Uterus (tissue), 3 donors: ENCODE measurements at regions not wholly inside any gene's neighbourhood (a gene's known extent, or its start where the extent isn't known, plus 50 kb on each side); places are given as distances from the start of the nearest gene placed in this dataset.

Experiments
- DNase-seq, 2 donors: peaks; one replicate each; pipeline ENCODE4 v3.0.0-alpha.2; 2019 to 2020
- H3K27ac ChIP-seq, 2 donors: fragments of 200-600 bp; sonication (generic); 1 replicate in 1 of 2; 2 replicates in 1 of 2; pipeline ENCODE4 v1.5.1; 2016 to 2018
- H3K27me3 ChIP-seq, 2 donors: fragments of 200-600 bp; sonication (generic); one replicate each; pipeline ENCODE4 v1.5.1; 2018 to 2019; ENCODE audit warnings: control low read depth in 1 of 2
- H3K36me3 ChIP-seq, 2 donors: fragments of 200-600 bp; sonication (generic); one replicate each; pipeline ENCODE4 v1.5.1; 2019; ENCODE audit warnings: control low read depth in 1 of 2
- H3K4me1 ChIP-seq, 2 donors: fragments of 200-600 bp; sonication (generic); one replicate each; pipeline ENCODE4 v1.5.1; 2018 to 2019; ENCODE audit warnings: control low read depth in 1 of 2
- H3K4me3 ChIP-seq, 2 donors: fragments of 200-600 bp; sonication (generic); 1 replicate in 1 of 2; 2 replicates in 1 of 2; pipeline ENCODE4 v1.5.1; 2018 to 2019; ENCODE audit warnings: mild to moderate bottlenecking in 1 of 2
- H3K9me3 ChIP-seq, 2 donors: fragments of 200-600 bp; sonication (generic); one replicate each; pipeline ENCODE4 v1.5.1; 2019; ENCODE audit warnings: control low read depth in 1 of 2
- POLR2A ChIP-seq, 2 donors: fragments of 450-650 bp; IDR thresholded peaks; one replicate each; pipeline ENCODE4 v1.6.1; 2016; ENCODE audit warnings: antibody characterized with exemption in 2 of 2, mild to moderate bottlenecking in 1 of 2, moderate library complexity in 1 of 2
- intact Hi-C: fragments of 100-400 bp; cut with DNase I; formaldehyde crosslinking; loops from one replicate; pipeline ENCODE4 v1.15.1; 2023; ENCODE audit warnings: low total_unique reads
- TF ChIP-seq, protein P1 (sequence below), 4 experiments: fragments of 200-600 bp in 2 of 4; fragments of 450-650 bp in 2 of 4; sonication (generic) in 2 of 4; IDR thresholded peaks; one replicate each; pipeline ENCODE4 v1.5.1; 2016 to 2019; ENCODE audit warnings: antibody characterized with exemption in 4 of 4, mild to moderate bottlenecking in 2 of 4, moderate library complexity in 1 of 4
- donor health status: DM: yes; HTN: yes; CAD: no.

DNA sequence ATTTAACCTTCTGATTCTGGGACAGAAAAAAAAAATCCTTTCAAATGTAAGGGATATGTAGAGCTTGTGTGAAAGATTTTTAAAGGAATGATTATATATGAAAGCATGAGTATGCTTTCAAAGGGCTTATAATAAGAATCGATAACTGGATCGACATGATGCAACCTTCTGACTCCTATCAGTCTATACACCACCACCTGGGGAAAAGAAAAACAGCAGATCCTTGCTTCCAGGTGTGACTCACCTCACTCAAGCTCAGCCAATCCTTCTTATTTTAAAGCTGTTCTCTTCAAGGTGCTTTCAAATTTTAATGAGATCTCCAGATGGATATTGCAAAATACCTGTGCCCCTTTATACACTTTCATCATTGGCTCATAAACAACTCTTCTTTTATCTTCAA, 102.1 kb upstream of the EDNRA start:
- Histone ChIP-seq H3K4me3 (no peak overlapping the region), H3K9me3 (no peaks in the 10 kb centered on the region)

DNA sequence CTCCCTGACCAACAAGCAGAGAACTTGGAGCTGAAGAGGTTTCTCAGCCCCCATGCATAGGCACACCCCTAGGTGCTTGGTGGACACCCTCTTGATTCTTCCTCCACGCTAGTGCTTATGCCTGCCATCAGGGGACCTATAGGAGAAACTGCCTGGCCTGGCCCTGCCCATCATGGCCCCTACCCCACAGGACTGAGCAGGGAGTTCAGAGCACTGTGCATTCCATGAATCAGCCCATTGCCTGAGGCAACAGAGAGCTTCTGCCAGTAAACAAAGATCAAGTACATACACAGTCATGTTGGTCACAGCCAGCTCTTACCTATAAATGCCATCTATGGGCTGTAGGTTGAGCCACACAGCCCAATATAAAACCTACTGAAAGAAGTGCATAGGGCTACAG, 99.1 kb upstream of the EDNRA start:
- no peak for DNase-seq
- TF ChIP-seq, protein P1, sequence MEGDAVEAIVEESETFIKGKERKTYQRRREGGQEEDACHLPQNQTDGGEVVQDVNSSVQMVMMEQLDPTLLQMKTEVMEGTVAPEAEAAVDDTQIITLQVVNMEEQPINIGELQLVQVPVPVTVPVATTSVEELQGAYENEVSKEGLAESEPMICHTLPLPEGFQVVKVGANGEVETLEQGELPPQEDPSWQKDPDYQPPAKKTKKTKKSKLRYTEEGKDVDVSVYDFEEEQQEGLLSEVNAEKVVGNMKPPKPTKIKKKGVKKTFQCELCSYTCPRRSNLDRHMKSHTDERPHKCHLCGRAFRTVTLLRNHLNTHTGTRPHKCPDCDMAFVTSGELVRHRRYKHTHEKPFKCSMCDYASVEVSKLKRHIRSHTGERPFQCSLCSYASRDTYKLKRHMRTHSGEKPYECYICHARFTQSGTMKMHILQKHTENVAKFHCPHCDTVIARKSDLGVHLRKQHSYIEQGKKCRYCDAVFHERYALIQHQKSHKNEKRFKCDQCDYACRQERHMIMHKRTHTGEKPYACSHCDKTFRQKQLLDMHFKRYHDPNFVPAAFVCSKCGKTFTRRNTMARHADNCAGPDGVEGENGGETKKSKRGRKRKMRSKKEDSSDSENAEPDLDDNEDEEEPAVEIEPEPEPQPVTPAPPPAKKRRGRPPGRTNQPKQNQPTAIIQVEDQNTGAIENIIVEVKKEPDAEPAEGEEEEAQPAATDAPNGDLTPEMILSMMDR (IDR thresholded peaks at IDR 0.05), result no peak
- TF ChIP-seq POLR2A (IDR thresholded peaks at IDR 0.05), result no peak
- no peaks in the 10 kb centered on the region for H3K9me3 ChIP-seq
- H3K4me1 ChIP-seq, result no peaks in the 10 kb centered on the region
- intact Hi-C loops, result no loop called here
- H3K27me3 ChIP-seq, result no peaks in the 10 kb centered on the region
- H3K36me3 ChIP-seq, result peaks cover 0 to 4% of the 10 kb centered on the region in 2 donors
- H3K27ac ChIP-seq, result no peak overlapping the region
- no peak overlapping the region for H3K4me3 ChIP-seq

More for the DNA sequence above, 102.1 kb upstream of the EDNRA start:
- no peak for TF ChIP-seq POLR2A (IDR thresholded peaks at IDR 0.05)
- TF ChIP-seq, protein P1 (IDR thresholded peaks at IDR 0.05), result no peak
- DNase-seq, result no peak
- Histone ChIP-seq H3K27ac (no peak overlapping the region), H3K36me3 (peaks cover 0 to 4% of the 10 kb centered on the region in 2 donors), H3K27me3 (no peaks in the 10 kb centered on the region), H3K4me1 (no peaks in the 10 kb centered on the region)
- intact Hi-C loops, result no loop called here

DNA sequence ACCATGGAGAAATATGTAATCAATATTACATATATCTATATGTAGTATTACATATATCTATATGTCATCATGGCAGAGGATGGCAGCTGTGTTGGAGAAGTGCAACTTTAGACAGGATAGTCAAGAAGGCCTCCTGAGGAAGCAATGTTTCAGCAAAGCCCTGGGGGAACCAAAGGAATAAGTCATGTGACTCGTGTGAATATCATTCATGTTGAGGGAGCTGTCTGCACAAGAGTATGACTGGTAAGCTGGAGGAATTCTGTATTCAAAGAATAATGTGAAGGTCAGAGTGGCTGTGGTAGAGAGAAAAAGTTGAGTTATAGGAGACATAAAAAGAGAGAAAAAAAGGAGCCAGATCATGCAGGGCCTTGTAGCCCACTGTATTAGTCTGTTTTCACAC, 92.9 kb upstream of the EDNRA start:
- intact Hi-C loops, result no loop called here
- DNase-seq, result no peak
- no peak overlapping the region for H3K4me3 ChIP-seq
- H3K9me3 ChIP-seq, result no peaks in the 10 kb centered on the region
- no peaks in the 10 kb centered on the region for H3K27me3 ChIP-seq
- H3K36me3 ChIP-seq, result no peaks in the 10 kb centered on the region
- no peaks in the 10 kb centered on the region for H3K4me1 ChIP-seq
- TF ChIP-seq, protein P1 (IDR thresholded peaks at IDR 0.05), result no peak
- TF ChIP-seq POLR2A (IDR thresholded peaks at IDR 0.05), result no peak
- no peak overlapping the region for H3K27ac ChIP-seq

DNA sequence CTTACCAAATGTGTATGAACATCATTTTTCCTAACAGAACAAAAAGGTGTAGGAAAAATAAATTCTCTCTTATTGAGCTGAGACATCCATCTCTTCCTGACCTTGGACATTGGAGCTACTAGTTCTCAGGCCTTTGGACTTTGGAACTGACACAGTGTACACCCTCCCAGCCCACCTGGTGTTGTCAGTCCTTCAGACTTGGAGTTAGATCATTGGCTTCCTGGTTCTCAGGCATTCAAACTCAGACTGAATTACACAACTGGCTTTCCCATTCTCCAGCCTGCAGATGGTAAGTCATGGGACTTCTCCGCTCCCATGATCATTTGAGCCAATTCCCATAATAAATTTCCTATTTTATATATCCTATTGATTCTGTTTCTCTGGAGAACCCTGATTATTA, 84.8 kb upstream of the EDNRA start:
- intact Hi-C loops, result no loop called here
- H3K4me1 ChIP-seq, result no peaks in the 10 kb centered on the region
- H3K27ac ChIP-seq, result no peak overlapping the region
- TF ChIP-seq POLR2A (IDR thresholded peaks at IDR 0.05), result no peak
- TF ChIP-seq, protein P1 (IDR thresholded peaks at IDR 0.05), result no peak
- H3K4me3 ChIP-seq, result no peak overlapping the region
- H3K36me3 ChIP-seq, result no peaks in the 10 kb centered on the region
- H3K27me3 ChIP-seq, result no peaks in the 10 kb centered on the region
- DNase-seq, result no peak
- H3K9me3 ChIP-seq, result no peaks in the 10 kb centered on the region

DNA sequence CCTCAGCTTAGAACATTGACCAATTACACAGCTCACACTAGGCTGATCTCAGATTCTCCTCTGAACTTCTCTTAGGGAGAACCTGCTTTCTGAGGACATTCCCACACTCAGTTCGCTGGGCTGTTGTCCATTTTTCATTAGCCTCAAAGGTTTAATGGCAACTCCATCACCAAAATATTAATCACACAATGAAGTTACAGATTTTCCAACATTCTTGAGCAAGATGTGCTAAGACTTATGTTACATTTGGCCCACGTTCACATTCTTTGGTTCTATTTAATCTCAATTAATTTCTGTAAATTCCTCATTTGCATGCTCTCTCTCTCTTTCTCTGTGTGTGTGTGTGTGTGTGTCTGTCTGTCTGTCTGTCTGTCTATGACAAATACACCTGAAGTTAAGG, 82.3 kb upstream of the EDNRA start:
- no peaks in the 10 kb centered on the region for H3K9me3 ChIP-seq
- TF ChIP-seq, protein P1 (IDR thresholded peaks at IDR 0.05), result no peak
- TF ChIP-seq POLR2A (IDR thresholded peaks at IDR 0.05), result no peak
- no peak for DNase-seq
- H3K4me3 ChIP-seq, result no peak overlapping the region
- intact Hi-C loops, result no loop called here
- no peaks in the 10 kb centered on the region for H3K4me1 ChIP-seq
- no peaks in the 10 kb centered on the region for H3K27me3 ChIP-seq
- no peak overlapping the region for H3K27ac ChIP-seq
- no peaks in the 10 kb centered on the region for H3K36me3 ChIP-seq
